ENCODE measurements at regions not wholly inside any gene's neighbourhood (a gene's known extent, or its start where the extent isn't known, plus 50 kb on each side); places are given as distances from the start of the nearest gene placed in this dataset.

GRCh38 chr18:24559526-24559925 is 99.1 kb downstream of the HRH4 start:
- no peak for DNase-seq (ENCODE audit: low read depth, low spot score)
- in situ Hi-C loops (cut with HindIII; ENCODE audit: low sequenced_read_pairs) = no loop called here
- TF ChIP-seq, protein P1, sequence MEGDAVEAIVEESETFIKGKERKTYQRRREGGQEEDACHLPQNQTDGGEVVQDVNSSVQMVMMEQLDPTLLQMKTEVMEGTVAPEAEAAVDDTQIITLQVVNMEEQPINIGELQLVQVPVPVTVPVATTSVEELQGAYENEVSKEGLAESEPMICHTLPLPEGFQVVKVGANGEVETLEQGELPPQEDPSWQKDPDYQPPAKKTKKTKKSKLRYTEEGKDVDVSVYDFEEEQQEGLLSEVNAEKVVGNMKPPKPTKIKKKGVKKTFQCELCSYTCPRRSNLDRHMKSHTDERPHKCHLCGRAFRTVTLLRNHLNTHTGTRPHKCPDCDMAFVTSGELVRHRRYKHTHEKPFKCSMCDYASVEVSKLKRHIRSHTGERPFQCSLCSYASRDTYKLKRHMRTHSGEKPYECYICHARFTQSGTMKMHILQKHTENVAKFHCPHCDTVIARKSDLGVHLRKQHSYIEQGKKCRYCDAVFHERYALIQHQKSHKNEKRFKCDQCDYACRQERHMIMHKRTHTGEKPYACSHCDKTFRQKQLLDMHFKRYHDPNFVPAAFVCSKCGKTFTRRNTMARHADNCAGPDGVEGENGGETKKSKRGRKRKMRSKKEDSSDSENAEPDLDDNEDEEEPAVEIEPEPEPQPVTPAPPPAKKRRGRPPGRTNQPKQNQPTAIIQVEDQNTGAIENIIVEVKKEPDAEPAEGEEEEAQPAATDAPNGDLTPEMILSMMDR (IDR thresholded peaks at IDR 0.05; ENCODE audit: low read depth, low read length) = no peak
- H3K4me3 ChIP-seq (ENCODE audit: low read depth, low read length) = no peak overlapping the region

DNA sequence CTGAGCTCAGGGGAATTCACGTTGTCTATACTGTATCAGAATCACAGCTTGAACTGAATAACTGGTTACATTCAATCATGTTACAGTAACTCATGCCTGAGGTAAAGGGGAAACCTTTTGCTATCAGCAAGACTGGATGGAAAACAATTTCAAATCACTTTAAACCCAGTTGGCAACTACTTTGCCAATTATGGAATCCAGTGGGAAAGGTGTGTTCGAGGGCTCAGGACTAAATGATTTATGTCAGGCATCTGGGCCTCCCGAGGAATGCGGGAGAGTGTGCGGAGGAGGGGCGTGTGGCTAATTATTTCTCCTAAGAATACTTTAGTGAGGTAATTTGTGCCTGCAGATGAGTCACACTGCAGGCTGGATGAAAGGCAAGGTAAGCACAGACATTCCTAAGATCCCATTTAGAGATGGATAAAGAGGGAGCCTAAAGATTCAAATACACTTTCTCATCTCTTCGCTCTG is 100.1 kb downstream of the HRH4 start:
- no peak for DNase-seq (ENCODE audit: low read depth, low spot score)
- TF ChIP-seq, protein P1 (IDR thresholded peaks at IDR 0.05; ENCODE audit: low read depth, low read length) = no peak
- in situ Hi-C loops (cut with HindIII; ENCODE audit: low sequenced_read_pairs) = no loop called here
- H3K4me3 ChIP-seq (ENCODE audit: low read depth, low read length) = no peak overlapping the region

DNA sequence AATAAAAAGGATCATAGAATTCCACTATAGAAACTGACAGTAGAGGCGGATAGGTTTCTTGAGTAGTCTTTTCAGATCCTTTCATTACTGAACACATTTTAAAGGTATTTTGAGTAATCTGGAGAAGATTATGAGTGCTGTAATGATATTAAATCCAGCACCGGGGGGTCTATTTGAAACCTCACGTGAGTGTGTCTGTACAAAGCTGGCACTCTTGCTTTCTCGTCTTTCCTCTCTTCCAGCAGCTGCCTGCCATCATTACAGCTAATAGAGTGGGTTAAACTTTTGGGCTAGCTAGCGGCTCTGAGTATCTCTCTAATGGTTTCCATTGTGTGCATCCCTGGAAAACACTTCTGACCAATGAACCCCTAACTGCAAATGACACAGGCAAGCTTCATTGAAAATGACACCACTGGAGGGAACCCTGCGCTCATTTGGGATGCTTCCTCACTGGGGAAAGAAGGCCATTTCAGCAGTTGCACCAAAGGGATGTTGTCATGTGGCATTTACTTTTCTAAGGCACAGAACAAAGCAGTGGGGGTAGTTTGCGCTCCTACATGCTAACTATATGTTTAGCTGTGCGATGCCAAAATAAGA is 101.0 kb downstream of the HRH4 start:
- TF ChIP-seq, protein P1 (IDR thresholded peaks at IDR 0.05; ENCODE audit: low read depth, low read length) = no peak
- in situ Hi-C loops (cut with HindIII; ENCODE audit: low sequenced_read_pairs) = no loop called here
- no peak for DNase-seq (ENCODE audit: low read depth, low spot score)
- no peak overlapping the region for H3K4me3 ChIP-seq (ENCODE audit: low read depth, low read length)

- no peak for DNase-seq (ENCODE audit: low read depth, low spot score)
- in situ Hi-C loops (cut with HindIII; ENCODE audit: low sequenced_read_pairs) = no loop called here
- H3K4me3 ChIP-seq (ENCODE audit: low read depth, low read length) = no peak overlapping the region
- TF ChIP-seq, protein P1 (IDR thresholded peaks at IDR 0.05; ENCODE audit: low read depth, low read length) = no peak
Measured at GRCh38 chr18:24567199-24567598, 106.8 kb downstream of the HRH4 start.

GRCh38 chr18:24570716-24571115 is 110.3 kb downstream of the HRH4 start:
- no peak overlapping the region for H3K4me3 ChIP-seq (ENCODE audit: low read depth, low read length)
- in situ Hi-C loops (cut with HindIII; ENCODE audit: low sequenced_read_pairs) = no loop called here
- TF ChIP-seq, protein P1 (IDR thresholded peaks at IDR 0.05; ENCODE audit: low read depth, low read length) = no peak
- no peak for DNase-seq (ENCODE audit: low read depth, low spot score)

GRCh38 chr18:24582771-24583170 is 122.3 kb downstream of the HRH4 start:
- DNase-seq (ENCODE audit: low read depth, low spot score) = no peak
- in situ Hi-C loops (cut with HindIII; ENCODE audit: low sequenced_read_pairs) = no loop called here
- TF ChIP-seq, protein P1 (IDR thresholded peaks at IDR 0.05; ENCODE audit: low read depth, low read length) = no peak
- H3K4me3 ChIP-seq (ENCODE audit: low read depth, low read length) = no peak overlapping the region
